K562 (cell line): ENCODE measurements at regions not wholly inside any gene's neighbourhood (a gene's known extent, or its start where the extent isn't known, plus 50 kb on each side); places are given as distances from the start of the nearest gene placed in this dataset.

Source experiments
- DACH1 ChIP-seq: fragments of 450-650 bp; IDR thresholded peaks from 2 replicates; pipeline ENCODE4 v1.6.1; 2018; ENCODE audit not compliant: partially characterized antibody
- E2F3 ChIP-seq: fragments of 250-450 bp; sonication (Bioruptor Pico); IDR thresholded peaks from 2 replicates; pipeline ENCODE4 v1.4.0; 2020; ENCODE audit warnings: mild to moderate bottlenecking
- HLTF ChIP-seq: fragments of 450-650 bp; IDR thresholded peaks from 2 replicates; pipeline ENCODE4 v1.6.1; 2016
- JUND ChIP-seq, 2 experiments: IDR thresholded peaks; 2 replicates in 1 of 2; 3 replicates in 1 of 2; pipeline ENCODE4 v1.6.1; 2011; ENCODE audit warnings: borderline replicate concordance in 2 of 2, low read depth in 2 of 2, low read length in 2 of 2, improper control_type of control experiment in 1 of 2, missing biosample characterization in 1 of 2, missing genetic modification characterization in 1 of 2, missing genetic modification reagents in 1 of 2
- L3MBTL2 ChIP-seq: fragments of 450-650 bp; IDR thresholded peaks from 2 replicates; pipeline ENCODE4 v1.6.1; 2016; ENCODE audit warnings: mild to moderate bottlenecking, moderate library complexity
- MAFK ChIP-seq: IDR thresholded peaks from 2 replicates; pipeline ENCODE4 v1.6.1; 2011; ENCODE audit warnings: low read length, improper control_type of control experiment
- MAX ChIP-seq: sonication (generic); formaldehyde crosslinking; IDR thresholded peaks from 2 replicates; pipeline ENCODE4 v1.9.0; 2022; ENCODE audit warnings: mild to moderate bottlenecking, missing genetic modification reagents
- MLLT1 ChIP-seq, 2 experiments: fragments of 450-650 bp; IDR thresholded peaks; 2 replicates each; pipeline ENCODE4 v1.6.1; 2016
- NFE2 ChIP-seq: IDR thresholded peaks from 2 replicates; pipeline ENCODE4 v1.6.1; 2014; ENCODE audit warnings: antibody characterized with exemption, low read depth
- NRF1 ChIP-seq, 2 experiments: fragments of 450-650 bp; IDR thresholded peaks in 1 of 2; conservative IDR thresholded peaks in 1 of 2; 2 replicates each; pipeline ENCODE4 v1.6.1; 2014; ENCODE audit warnings: mild to moderate bottlenecking in 2 of 2
- PCBP2 ChIP-seq: fragments of 200-400 bp; formaldehyde crosslinking; IDR thresholded peaks from 2 replicates; pipeline ENCODE4 v1.6.1; 2018; ENCODE audit warnings: low read length, low read depth, mild to moderate bottlenecking, moderate library complexity; ENCODE audit not compliant: poor library complexity, severe bottlenecking
- RAD51 ChIP-seq: fragments of 450-650 bp; IDR thresholded peaks from 2 replicates; pipeline ENCODE4 v1.7.1; 2016; ENCODE audit warnings: low read depth, mild to moderate bottlenecking, borderline replicate concordance
- TCF15 ChIP-seq: fragments of 250-450 bp; sonication (Bioruptor Pico); IDR thresholded peaks from 2 replicates; pipeline ENCODE4 v1.8.0; 2022; ENCODE audit warnings: moderate library complexity, mild to moderate bottlenecking, inconsistent platforms
- TFE3 ChIP-seq: fragments of 450-650 bp; formaldehyde crosslinking; IDR thresholded peaks from 2 replicates; pipeline ENCODE4 v1.4.0; 2020; ENCODE audit warnings: mild to moderate bottlenecking, mixed read lengths
- USF1 ChIP-seq: sonication (generic); formaldehyde crosslinking; IDR thresholded peaks from 2 replicates; pipeline ENCODE4 v1.9.0; 2022; ENCODE audit warnings: mild to moderate bottlenecking, missing genetic modification reagents
- USF2 ChIP-seq: sonication (generic); formaldehyde crosslinking; IDR thresholded peaks from 2 replicates; pipeline ENCODE4 v1.5.0; 2020; ENCODE audit warnings: missing genetic modification reagents
- ZBTB5 ChIP-seq: fragments of 450-650 bp; IDR thresholded peaks from 2 replicates; pipeline ENCODE4 v1.6.1; 2017; ENCODE audit warnings: antibody characterized with exemption
- ZBTB8A ChIP-seq: fragments of 450-650 bp; IDR thresholded peaks from 2 replicates; pipeline ENCODE4 v1.6.1; 2018; ENCODE audit warnings: mild to moderate bottlenecking, moderate library complexity; ENCODE audit not compliant: partially characterized antibody

GRCh38 chr5:2093859-2094615 is 211.3 kb upstream of the IRX4 start (continued):
- TF ChIP-seq MAX (CRISPR knock-in tag) (0 out of 2 replicates have a peak, but pooled peaks have one; percentile 28), ZBTB8A (no peak), USF2 (peak; percentile 47; the same call in 1 of the 2 replicates), JUND (IDR thresholded peaks at IDR 0.05; ENCODE audit: borderline replicate concordance, low read depth, low read length) (no peak), JUND (tag; IDR thresholded peaks at IDR 0.05; ENCODE audit: borderline replicate concordance, low read depth, low read length) (no peak), PCBP2 (no peak), RAD51 (peak; percentile 31; the same call in 1 of the 2 replicates), TCF15 (CRISPR knock-in tag) (no peak), NRF1 (conservative IDR thresholded peaks at IDR 0.05 in 1 of 2, IDR thresholded peaks at IDR 0.05 in 1 of 2) (peak; percentile 28 to 45; a peak in 3 of 4 replicates), ZBTB5 (no peak), DACH1 (no peak), E2F3 (no peak), HLTF (no peak), MAFK (no peak), USF1 (peak; percentile 49; the same call in 1 of the 2 replicates), L3MBTL2 (peak; percentile 95), MLLT1 (IDR thresholded peaks at IDR 0.05) (no peak), NFE2 (peak; percentile 32; the same call in 1 of the 2 replicates), TFE3 (CRISPR knock-in tag) (peak; percentile 68)
